CD4-positive, alpha-beta T cell treated with Interleukin-4 for 1 hour (primary cell): ENCODE measurements at regions not wholly inside any gene's neighbourhood (a gene's known extent, or its start where the extent isn't known, plus 50 kb on each side); places are given as distances from the start of the nearest gene placed in this dataset.

Source experiments
- DNase-seq, 2 donors: peaks; one replicate each; pipeline ENCODE4 v3.0.0-alpha.2; 2020 to 2022

DNA sequence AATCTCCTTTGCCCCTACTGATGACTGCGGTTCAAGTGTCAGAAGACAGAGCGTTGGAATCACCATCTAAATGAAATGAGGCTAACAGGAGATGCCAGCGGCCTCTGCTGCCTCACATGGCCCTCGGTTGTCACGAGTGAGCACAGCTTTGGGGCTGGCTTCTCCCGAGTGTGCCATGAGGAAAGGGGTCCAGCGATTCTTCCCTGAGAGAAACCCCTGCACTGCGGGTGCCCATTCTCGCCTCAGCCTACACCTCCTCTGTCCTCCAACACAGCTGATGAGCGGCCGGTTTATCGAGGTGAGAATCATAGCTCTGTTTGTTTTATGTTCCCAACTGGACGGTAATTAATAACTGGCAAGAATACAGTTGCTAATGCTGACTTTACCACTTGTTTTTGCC, 144.7 kb upstream of the RPS6KA2 start:
- no peak for DNase-seq

DNA sequence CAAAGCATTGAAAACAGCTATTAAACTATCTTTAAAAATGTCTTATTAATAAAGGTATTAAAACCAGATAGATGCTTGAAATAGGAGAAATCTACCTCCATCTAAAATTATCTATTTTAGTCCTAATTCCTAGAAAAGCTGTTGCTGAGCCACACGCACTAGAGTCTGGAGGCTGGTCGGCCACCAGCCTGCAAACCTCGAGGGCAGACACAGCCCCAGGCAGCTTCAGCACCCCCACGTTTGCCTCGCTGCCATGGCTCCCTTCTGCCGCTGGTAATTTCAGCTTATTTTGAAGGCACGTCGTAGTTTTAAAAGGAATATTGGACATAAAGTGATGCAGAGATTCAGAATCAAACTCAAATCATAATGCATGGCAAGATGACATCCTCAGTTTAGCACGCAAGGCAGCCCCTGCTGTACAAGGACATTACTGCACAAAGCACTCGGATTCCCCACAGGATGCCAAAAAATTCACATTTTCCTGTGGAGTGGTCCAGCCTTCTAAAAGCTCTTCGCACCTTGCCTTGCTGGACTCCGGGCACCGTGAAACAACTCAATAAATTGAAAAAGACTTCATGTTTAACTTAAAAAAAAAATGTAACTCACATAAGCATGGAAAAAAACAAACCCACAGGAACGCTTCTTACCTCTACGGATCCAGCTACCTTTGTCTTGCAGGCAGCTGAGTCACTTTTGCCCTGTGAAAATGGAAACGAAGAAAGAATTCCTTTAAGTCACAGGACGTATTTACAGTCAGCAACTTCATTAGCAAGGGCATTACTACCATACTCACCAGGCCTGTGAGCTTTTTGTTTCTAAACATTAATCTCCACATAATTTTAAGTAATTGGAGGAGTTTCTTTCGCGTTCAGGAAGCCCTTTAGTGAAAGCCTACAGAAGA, 143.4 kb upstream of the RPS6KA2 start:
- no peak for DNase-seq

DNA sequence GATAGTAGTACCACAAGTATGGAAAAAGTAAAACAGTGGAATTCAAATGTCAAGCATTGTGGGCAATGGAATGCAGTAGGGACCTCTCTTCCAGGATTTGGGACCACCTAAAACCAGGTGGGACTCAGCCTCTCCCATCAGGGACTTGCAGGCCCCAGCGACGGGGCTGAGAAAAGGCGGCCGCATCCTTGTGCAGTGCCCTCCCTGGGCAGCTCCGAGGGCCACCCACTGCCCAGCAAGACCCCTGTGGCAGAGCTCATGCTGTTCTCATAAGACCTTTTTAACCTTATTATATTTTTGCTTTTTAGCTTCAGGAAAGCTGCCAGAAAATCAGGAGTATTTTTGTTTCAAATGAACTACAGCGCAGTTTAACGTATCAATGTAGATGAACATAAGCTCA, 142.6 kb upstream of the RPS6KA2 start:
- DNase-seq = no peak

DNA sequence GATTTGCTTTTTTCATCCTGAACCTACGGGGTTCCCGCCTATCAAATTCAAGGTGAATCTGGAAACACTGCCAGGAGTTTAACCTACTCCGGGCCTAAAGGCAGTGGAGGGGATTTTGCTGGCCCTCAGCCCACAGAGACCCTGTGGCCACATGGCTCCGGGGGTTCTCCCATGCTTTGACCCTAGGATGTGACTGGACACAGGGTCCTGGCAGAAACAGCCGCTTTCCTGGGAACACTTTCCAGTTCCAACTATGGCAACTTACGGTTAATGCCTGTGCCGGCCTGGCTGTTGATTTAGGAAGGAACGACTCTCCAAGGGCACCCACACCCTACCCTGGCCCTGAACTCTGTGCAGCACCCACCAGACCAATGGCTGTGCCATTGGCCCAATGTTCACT, 141.7 kb upstream of the RPS6KA2 start:
- DNase-seq = no peak

DNA sequence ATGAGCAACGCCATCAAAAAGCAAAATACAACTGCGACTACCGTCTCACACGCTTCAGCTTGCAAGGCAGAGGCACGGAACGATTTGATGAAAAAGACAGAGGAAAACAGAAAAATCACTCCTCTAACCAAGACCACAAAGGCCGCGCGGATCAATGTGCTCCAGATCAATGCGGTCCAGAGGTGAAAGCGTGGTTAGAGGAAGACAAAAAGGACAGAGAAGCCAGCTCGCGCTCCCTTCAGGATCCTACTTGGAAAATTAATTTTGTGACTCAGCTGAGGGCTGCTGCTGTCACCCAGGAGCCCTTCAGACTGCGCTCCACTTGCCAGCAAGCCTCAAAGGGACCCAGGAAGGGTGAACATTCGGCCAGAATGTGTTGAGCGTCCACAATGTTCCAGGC, 140.2 kb upstream of the RPS6KA2 start:
- no peak for DNase-seq

DNA sequence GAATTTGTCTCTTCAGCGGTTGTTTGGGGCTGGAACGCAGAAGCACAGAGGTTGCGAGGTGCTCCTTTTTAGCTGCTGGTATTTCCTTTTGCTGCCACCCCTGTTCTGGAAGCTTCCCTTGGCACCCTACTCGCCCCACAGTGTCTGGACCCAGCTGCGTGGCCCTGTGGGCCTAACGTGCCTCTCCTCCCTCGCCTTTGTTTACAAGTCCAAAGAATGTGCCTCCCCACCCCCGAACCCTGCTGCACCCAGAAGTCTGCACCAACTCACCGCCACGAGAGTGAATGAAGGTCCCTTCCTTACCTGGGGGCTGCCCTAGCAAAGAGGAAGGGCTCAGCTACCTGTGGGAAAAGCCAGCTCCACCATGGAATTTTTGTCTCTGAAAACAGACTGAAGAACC, 139.7 kb upstream of the RPS6KA2 start:
- DNase-seq = no peak

DNA sequence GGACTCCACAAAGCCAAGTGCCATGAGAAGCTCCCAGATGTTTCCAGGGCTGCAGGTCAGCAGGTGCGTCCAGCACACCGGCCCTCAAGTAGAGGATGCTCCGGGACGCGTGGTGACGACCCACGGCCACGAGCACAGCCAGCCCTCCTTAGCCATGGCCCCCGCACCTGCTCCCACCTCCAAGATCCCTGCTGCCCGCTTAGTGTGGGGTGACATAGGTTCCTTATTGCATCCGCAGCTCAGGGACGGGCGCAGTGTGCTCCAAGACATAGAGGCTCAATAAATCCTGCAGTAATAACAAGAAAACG, 138.1 kb upstream of the RPS6KA2 start:
- no peak for DNase-seq

DNA sequence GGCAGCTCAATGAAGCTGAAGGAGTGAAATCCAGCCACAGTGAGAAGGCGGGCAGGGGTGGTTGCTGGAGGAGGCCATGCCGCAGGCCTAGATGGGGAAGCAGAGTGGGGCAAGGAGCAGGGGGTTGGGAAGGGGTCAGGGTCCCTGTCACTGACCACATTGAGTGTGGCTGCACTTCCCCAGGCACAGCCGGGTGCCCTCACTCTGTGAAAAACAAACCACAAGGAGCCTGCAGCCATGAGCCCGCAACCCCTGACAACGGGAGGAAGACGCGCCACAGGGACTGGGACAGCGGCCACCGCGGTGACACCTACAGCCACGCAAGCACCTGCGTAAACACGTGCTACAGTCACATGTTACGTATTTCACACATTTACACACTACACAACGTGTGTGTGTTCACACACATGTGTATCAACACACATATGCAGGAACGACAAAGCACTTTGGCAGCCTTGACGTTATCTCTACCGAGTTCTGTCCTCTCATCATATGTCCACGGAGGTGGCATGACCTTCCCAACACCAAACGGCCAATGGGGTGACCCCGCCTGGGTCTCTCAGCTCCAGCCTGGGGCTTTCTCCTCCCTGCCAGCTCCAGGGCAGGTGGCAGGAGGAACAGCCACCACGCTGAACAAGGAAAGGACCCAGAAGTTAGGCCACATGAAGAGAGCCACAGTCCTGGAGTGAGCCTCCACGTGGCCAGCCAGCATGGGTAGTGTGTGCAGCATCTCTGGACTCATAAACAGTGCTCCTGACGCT, 137.6 kb upstream of the RPS6KA2 start:
- no peak for DNase-seq

DNA sequence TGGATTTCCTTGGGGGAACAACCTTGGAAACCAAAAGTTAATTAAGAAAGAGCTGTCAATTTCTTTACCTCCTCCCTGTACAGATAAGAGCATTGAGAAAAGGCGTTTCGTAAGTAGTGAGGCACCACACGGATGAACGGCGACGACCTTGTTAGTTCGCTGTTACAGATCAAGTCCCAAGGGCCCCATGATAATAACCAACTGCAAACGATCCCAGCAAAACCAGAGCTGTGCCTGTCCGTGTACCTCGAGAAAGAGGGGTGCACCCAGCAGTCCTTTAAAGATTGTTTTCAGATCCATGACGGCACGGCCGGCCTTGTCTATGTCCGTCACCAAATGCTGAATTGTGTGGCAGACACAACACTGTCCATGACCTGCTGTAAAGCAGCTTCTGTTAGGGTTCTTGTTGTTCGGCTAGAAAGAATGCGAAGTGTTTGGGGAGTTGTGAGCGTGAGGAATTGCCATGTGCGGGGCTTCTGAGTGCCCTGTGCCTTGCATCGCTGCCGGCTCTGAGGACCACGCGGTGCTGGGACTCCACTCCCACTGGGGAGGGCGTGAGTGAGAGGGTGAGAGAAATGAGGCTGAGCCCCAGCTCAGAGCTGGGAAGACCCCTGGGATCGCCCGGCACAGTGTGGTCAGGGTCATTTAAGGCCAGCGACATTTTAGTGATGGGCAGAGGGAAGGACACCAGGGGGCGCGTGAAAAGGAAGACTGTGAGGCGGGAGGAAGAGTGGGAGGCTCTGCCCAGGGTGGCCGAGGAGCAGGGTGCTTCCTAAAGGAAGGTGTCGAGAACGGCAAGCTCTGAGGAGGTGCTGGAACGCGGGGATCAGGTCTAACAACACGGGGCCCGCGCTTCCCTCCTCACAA, 136.8 kb upstream of the RPS6KA2 start:
- DNase-seq = no peak

DNA sequence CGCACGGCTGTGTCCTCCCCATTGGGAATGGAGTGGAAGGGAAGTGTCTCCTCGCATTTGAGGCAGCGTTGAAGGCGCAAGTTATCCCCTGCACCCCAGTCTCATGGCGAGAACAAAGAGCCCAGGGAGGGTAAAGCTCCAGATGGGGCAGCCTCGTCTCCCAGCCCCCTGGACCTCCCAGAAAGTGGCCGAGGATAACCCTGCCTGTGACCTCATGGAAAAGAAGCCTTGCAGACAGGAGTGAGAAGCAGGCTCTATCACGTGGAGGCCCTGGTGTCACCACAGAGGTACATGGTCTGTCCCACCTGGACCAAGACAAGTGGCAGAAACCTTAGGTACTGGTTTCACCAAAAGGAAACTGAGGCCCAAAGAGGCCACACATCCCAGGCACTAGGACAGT, 134.8 kb upstream of the RPS6KA2 start:
- no peak for DNase-seq

DNA sequence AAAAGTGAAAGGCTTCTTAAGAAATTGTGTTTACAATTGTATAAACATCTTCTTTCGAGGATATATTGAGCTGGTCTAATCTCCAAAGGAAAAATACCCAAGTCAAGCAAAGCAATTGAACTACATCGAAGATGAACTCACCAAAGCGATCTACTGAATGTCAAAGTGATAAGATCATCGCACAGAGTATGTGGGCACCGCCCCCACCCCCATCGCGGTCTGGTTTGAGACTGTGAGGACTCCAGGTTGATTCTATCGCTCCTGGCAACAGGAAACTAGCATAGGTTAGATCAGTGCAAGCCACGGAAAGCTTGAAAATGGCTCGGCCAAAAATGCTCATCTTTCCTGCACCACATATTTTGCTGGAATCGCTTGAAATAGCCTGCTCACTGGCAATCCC, 133.2 kb upstream of the RPS6KA2 start:
- peak; percentile 15 to 39 for DNase-seq

DNA sequence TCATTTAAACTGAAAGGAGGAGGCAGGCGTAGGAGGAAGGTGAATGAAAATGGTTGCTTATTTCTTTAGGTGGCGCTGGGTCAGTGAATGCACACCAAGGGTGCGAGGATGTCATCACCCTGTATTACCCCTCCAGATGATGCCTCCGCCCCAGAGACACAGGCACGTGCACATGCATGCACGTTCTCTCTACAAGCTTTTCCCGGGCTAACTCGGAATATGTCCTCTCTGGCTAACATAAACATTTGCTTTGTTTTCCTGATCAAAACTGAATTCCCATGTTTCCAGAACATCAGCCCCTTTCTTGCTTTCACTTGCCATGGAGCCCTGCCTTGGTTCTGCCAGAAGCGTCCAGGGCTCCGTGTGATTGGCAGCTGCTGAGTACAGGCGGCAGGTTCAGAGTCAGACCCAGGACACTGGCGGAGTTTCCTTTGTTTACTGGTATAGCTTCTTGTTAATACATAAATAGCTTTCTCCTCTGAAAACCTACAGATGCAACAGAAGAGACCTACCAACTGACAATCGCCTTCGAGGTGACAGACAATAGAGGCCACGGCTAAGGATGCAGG, 131.2 kb upstream of the RPS6KA2 start:
- DNase-seq = no peak

DNA sequence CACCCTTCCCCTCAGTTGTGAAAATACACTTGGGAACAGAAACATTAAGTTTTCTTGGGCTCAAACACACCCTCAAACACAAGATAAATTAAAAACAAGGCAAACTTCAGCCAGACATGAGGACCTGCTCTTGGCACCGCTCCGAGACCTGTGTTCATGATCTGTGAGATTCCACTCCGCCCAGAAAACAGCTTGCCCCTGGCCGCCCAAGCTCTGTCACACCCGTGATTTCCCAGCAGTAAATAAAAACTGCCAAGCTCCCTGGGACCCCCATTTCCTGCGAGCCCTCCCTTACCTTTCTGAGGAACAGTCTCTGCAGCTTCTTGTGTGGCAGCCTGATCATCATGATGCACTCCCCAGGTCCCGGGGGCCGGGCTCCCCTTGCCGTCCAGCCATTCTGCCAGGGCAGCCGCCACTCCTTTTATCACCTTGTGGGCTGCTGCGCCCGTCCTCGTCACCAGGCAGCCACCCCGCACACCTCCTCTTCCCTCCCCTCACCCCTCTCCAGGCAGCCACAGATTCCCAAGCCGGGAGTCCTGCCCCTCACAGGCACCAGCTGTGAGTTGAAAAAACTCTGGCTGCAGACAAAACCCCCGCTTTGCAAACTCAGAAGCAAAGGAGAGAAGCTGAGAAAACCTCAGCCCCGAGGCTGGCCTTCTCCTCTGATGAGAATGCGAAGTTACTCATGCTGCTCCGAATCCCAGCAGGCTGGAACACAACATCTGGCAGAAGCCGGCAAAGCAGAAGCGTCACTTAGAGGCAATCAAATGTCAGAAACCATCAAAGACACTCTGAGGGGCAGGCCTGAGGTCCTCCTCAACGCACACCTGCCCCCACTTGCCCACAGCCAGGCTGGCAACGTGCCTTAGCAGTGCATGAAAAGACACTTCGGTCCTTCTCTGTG, 130.4 kb upstream of the RPS6KA2 start:
- DNase-seq = no peak

DNA sequence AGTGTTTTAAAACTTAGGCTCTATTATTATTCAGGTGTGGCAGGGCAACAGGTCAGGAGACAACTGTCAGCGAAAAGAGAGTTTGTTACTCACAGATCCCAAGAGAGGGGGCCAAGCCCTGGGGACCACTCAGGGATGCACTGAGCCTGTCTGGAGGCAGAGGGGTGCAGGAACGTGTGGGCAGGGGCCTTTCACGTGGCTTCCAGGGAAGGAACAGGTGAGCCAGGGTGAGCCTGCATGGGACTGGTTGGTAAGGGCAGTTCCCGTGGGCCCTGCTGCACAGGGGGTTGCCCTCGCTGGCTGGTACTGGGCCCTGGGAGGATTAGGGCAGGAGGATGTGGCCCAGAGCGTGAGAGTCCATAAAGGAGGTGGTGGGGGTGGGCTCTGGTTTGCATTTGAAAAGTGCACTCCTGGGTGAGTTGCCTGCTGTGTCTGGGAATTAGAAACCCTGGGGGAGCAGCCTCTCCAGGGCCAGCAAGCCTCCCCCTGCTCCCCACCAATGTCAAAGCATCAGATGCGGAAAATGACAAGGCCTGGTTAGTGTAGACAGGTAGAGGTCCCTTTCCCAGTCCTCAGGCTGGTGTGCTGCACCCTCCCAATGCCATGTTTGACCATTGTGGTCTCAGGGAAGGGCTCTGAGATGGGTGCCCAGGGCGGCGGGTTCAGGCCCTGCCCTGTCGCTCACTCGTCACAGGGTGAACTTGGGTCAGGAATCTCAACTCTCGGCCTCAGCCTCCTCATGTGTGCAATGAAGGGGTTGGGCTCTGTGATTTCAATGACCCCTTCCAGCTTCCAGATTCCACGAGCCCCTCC, 127.4 kb upstream of the RPS6KA2 start:
- DNase-seq = no peak

DNA sequence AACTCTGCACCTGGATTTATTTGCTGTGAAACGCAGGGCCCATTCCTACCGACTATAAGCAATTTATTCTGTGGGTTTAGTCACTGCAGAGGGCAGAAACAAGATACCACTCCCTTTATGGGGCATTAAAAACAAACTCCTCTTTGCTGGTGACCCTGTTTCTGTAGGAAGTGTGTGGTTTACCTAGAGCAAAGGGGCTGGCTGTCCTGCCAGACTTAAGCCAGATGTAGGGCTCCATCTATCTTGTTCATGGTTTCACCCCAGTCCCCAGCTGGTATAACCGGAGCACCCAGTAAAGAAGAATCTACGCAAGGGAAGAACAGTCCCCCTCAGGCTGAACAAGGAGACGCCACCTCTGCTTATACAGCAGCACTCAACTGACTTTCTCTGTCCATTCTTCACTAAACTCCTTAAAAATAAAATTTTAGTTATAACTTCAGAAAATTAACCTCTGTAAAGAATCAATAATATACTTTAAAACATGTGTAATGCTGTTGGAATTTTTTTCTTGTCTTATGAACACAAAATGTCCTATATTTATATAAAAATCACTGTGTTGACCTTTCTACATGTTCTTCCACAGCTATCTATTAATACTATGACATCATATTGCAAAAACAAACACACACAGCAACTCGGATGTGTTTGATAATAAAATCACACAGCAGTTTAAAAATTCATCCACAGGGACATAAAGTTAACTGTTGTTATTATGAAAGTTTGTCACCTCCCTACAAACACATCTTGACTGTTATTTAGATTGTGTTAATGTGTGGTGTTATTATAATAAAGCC, 126.1 kb upstream of the RPS6KA2 start:
- no peak for DNase-seq

DNA sequence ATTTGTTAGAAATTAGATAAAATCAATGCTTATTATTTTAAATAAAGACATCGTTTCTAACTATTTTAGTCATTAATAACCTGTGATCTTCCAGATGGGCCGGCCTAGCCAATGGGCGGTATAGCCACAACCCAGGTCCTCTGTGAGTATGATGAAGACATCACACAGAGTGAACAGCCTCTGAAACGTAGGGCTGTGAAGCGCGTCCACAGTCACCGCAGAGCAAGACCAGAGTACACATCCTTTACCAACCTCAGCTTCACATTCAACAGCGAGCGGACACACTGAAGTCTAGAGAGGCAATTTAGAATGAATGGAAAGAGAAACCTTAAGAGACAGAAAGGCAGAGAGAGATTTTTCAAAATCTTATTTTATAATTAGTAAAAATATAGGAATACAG, 125.0 kb upstream of the RPS6KA2 start:
- DNase-seq = no peak

DNA sequence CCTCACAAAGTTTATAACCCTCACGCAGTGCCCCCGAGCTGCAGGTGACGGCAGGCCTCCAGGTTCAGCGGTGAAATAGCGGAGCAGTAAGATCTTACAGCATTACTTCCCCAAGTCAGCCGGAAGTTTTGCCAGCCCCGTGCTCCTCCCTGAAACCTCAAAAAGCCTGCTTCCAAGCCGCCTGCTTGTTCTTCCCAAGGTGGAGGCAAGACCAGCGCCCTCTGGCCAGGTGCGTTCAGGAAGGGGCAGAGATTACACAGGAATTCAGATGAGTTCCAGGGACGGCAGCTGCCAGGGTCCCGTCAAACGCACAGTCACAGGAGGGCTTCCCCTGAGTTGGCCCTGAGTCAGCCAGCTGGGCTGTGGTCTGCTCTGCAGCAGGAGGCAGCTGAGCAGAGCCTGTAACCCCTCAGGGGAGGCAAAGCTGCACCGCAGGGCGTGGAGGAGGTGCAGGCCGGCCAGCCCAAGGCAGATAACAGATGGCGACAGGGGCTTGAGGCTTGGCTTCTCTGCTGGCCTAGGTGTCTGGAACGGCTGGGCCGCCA, 124.1 kb upstream of the RPS6KA2 start:
- DNase-seq = peak in 1 of 2 donors; percentile 31

DNA sequence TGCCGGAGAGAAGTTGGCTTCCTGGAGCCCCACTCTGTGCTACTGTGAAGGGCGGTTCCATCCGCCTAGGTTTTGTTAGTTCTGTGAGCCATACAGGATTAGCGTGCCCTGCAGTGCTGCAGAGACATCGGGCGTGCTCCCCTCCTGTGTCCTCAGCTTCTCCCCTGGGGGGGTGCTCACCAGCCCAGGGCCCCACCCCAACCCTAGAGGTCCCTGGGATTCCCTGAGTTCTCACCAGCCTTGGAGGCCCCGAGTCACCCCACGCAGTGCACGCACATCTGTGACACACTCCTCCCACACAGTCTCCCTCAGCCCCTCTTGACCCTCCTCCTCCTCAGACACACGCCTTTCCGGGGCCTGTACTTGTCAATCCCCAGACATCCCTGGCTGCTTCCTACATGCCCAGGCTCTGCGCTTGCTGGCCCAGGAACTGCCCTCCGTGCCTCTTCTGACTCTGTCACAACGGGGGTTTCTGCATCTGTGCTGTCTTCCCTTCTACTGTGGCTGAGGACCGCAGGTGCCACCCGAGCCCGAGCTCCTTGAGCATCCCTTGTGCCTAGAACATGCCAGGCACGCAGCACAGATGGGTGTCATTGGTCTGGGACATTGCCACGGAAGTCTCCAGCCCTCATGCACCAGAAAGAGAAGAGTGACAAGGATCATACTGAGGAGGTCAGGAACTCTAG, 123.2 kb upstream of the RPS6KA2 start:
- no peak for DNase-seq

DNA sequence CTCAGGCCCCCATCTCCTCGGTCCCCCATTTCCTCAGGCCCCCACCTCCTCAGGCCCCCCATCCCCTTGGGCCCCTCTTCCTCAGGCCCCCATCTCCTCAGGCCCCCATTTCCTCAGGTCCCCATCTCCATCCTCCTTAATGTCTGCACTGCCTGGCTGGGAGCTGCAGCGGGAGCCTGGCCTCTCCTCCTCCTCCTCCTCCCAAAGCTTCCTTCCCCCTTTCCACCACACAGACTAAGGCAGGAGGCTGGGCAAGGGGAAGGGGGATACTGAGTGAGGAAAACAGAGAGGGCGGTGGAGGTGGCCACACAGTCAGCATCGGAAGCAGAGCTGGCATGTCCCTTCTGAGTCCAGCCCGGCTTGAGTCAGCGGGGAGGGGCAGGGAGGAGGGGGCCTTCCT, 122.6 kb upstream of the RPS6KA2 start:
- no peak for DNase-seq
